NOMO-1 (cell line): ENCODE measurements at regions not wholly inside any gene's neighbourhood (a gene's known extent, or its start where the extent isn't known, plus 50 kb on each side); places are given as distances from the start of the nearest gene placed in this dataset.

Experiments
- DNase-seq, 2 experiments: peaks; one replicate each; lab custom pipeline; 2025; ENCODE audit not compliant: unreplicated experiment in 2 of 2; lab: John Stamatoyannopoulos, UW

DNA sequence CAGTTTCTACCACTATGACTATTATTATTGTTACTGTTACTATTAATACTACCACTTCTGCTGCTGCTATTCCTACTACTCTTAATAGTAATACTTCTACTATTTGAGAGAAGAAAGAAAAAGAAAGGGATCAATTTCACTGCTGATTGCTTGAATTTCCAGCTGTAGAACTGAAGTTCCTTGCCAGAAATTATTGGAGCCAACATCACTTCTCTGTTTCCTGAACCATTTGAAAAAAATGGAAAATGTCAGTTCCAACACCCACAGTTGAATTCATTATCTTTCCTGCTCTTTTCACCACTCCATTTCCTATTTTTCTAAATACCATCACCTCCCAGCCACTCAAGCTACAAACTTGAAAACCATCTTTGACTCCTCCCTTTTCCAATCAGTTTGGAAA, 54.1 kb upstream of the PIK3C2G start:
- no peak for DNase-seq

DNA sequence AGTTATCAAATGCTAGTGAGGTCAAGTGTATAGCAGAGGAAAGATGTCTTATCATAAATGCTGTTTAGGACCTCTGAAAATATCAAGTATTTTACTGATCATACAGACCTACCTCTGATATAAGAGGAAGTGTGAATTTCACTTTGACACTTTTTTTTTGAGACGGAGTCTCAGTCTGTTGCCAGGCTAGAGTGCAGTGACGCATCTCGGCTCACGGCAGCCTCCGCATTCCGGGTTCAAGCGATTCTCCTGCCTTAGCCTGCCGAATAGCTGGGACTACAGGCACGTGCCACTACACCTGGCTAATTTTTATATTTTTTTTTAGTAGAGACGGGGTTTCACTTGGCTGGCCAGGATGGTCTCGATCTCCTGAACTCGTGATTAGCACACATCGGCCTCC, 55.1 kb upstream of the PIK3C2G start:
- no peak for DNase-seq

DNA sequence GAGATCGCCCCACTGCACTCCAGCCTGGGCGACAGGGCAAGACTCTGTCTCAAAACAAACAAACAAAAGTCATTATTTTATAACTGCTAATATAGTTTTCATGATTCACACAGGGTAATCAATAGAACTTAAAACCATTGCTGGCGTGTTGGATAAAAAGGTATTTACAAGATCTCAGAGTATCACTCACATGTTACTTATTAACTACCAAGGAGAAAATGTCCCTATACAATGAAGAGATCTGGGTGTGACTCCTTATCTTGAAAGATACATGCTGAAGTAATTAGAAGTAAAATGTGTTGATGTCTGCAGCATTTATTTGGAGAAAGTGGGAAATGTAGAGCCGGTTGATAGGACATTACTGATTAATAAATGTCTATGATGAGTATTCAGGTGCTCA, 57.3 kb upstream of the PIK3C2G start:
- no peak for DNase-seq

DNA sequence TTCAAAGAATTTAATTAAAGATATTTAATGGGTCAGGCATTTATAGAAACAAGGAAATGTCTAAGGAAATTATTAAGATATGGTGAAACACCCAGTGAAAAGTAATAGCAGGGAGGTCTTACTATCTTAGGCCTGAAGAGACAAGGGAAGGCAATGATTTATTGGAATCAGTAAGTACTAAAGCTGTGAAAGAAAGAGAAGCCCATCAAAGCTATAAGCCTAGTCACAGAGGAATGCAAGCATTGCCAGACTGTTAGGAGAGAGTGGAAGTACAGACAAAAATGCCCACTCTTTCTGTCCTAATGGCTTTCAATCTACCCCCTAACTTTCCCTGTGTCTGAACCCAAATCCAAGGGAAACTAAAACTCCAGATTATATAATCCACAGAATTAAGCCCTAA, 69.2 kb upstream of the PIK3C2G start:
- no peak for DNase-seq

DNA sequence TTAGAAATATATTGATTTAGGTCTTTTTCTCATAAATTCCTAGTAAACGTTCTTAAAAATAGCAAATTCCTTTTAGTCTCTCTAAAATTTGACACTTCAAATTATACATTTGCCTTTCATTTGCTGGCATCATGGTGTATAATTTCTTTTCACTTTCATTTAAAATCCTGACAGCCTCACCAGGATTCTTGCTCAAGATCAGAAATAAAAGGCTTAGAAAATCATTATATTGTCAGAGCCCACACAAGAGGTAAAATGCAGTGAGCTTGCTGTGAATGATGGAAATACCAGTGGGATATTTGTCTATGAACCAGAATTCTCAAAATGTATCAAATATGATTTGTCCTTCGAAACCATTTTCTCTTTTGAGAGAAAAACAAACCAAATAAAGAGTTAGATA, 78.2 kb upstream of the PIK3C2G start:
- DNase-seq, result no peak

DNA sequence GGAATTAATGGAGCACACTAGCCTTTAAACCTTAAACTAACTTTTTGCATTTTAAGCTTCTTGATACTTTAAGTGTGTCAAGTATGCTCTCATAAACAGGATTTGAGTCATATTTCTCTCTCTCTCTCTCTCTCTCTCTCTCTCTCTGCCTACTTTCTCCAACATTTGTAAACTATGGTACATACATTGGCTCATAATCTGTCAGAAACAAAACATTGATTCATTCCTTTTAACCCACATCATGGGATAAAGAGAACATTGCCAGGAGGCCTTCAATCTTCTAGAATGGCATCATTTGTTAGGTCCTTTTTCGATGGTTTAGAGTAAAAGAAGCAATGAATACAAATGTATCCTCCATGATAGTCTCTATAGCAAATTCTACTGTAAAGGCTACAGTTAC, 81.6 kb upstream of the RERGL start:
- no peak for DNase-seq

DNA sequence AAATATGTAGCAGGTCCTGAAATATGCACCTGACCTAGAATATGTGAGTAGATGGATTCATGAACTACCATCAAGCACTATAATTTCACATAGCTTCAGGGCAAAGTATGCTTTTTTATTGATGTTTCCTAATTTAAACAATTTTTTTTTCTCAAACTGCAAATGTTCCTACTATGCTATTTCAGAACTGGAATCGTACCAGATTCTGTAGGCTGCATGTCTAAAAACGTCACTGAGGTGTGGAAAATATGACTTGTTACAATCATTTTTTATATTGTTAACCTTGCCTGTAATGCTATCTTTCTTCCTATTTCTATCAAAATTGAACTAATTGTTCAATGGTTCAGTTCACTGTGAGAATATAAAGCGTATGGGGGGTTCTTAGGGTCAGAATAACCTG, 78.0 kb upstream of the RERGL start:
- DNase-seq, result no peak

DNA sequence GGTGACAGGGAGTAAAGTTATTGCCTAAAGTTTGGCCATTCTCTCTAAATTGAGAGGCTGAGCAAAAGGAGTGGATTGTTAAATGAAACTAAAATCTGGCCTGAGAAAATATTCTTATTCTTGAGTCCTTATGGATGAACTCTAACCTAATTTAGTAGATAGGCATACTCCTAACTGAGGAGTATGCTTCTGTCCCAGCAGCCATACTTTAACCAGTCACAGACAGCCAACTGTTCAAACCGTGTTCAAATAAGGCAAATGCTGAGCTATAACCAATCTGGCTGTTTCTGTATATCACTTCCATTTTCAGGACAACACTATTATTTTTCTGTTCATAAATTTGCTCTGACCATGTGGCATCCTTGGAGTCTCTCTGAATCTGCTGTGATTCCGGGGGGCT, 75.9 kb upstream of the RERGL start:
- DNase-seq, result no peak

DNA sequence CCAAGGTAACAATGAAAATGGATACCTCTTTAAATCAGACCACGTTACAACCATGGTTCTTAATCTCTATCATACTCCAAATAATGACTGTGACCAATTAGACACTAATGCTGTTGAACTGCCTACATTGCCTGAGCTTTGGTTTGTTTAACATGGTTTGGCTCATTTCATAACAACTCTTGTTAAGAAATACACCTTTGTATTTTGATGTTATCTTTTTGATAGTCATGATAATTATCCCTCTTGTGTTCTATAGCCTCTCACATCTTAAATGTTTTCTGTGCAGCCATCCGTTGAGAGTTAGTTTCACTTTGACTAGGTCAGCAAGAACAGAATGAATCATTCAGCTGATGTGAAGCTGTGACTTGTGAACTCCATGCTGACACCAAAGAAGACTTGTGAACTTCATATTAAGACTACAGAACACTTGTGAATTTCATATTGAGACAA, 75.5 kb upstream of the RERGL start:
- peak in 1 of 2 experiments; percentile 35 for DNase-seq

DNA sequence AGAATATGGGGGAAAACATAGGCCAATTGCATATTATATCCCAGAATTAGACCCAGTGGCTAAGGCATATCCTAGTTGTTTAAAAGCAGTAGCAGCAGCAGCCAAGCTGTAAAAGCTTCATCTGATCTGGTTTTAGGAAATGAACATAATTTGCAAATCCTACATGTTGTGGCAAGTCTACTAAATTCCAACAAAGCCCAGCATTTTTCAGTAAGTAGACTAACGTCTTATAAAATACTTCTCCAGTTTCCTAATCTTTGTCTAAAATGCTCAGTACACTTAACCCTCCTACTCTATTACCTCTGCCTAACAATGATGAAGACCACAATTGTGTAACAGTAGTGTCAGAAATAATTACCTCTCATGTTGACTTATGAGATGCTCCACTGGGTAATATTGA, 70.9 kb upstream of the RERGL start:
- no peak for DNase-seq

DNA sequence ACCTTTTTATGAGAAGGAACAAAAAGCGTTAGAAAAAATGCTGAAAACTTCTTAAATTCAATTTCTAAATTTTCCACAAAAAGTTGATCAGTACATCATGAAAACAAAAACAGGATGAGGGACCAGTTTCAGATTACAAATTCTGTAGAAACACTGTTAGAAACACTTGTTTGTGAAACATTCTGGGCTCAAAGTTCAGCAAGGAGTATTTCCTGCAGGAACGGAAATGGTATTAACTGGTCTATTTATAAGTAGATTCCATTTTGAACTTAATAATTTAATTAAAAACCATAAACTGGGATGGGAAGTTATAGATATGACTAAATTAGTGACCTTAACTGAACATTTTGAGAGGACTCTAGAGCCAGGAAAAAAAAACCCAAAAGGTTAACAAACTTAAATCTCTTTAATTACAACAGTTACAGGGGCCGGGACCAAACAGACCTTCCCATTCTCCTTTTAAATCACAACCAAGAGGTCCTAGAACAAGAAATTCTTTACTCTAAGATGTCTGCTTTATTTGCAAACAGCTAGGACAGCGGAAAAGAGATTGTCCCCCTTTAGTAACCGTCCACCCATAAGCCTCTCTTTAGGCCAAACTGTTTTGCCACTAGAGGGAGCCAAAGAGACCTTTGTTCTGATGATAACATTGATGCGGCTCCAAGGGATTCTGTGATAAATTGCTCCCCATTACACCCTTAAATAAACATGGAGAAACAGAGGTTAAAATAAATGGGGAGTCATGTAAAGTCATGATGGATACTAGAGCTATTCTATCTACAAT, 69.0 kb upstream of the RERGL start:
- DNase-seq, result no peak

DNA sequence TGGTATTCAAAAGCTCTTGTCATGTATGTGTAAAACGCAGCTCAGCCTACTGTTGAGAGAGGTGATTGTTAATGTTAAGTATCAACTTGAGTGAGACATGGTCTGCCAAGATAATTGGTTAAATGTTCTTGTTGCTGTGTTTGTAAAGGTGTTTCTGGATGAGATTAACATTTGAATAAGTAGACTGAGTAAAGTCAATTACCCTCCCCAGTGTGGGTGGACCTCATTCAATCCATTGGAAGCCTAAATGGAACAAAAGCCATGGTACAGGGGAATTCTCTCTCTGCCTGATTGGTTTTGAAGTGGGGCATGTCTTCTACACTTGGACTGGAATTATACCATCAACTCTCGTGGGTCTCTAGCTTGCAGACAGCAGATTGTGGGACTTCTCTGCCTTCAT, 63.8 kb upstream of the RERGL start:
- no peak for DNase-seq

DNA sequence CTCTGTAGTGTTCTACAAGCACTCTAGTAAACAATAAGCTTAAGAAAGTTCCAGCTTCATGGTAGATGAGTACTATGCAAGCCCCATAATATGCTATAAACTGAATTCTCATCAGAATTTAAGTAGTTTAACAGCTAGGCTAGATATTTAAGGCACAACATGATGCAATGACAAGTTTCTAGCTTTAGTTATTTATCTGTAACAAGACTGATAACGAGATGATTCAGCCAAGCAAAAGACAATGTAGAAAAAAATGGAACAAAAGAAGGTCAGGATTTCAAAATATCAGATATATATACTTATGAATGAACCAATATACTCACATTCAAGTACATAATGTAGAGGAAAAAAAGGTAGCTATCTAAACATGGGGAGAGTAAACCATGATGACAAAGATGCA, 61.0 kb upstream of the RERGL start:
- no peak for DNase-seq

DNA sequence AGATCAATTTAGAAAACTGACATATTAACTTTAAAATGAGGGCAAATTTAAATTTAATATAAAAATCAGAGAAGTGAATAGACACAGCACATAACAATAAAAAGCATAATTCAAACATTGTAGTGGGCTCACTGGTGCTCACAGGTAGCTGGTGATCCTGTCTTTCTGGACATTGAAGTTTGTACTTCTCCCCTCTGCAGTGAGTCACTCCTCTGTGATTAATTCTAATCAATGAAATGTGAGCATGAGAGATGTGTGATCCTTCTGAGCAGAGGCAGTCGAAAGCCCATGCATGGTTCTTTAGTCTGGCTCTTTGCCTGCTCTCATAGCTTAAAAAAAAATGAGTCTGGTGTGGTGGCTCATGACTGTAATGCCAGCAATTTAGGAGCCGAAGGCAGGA, 59.0 kb upstream of the RERGL start:
- no peak for DNase-seq

DNA sequence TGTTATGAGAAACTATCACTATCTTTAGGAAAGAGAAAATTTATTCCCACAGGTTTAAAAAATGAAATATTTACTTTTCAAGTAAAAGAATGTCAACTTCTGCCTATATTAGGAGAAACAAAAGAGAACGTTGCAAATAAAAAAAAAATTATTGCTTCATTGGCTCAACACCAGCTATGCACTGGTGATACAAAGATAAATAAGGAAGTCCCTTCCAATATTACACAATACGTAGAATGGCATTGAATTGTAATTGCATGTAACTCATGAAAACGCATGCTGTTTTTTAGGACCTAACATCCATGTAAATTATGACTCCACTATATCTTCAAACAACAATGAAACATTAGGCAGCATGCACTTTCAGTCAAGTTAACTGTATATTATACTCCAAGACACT, 56.4 kb upstream of the RERGL start:
- DNase-seq, result peak; percentile 49 to 87

DNA sequence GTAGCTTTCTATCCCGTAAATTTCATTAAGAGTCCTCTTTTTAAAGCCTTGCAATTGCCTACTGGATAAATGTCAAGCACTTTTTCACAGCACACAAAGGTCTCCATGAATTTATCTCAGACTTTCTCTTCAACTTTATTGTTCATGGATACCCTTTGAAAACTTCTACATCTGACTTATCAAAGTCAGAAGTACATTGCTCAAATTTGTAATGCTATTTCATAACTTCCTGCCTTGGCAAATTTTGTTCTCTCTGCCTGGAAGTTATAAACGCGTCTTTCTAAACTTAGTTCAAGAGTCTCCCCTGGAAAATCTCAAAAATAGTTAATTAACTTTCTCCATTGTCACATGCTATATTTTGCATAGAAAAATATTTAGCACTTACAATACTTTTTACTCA, 55.9 kb upstream of the RERGL start:
- peak; percentile 62 to 86 for DNase-seq

DNA sequence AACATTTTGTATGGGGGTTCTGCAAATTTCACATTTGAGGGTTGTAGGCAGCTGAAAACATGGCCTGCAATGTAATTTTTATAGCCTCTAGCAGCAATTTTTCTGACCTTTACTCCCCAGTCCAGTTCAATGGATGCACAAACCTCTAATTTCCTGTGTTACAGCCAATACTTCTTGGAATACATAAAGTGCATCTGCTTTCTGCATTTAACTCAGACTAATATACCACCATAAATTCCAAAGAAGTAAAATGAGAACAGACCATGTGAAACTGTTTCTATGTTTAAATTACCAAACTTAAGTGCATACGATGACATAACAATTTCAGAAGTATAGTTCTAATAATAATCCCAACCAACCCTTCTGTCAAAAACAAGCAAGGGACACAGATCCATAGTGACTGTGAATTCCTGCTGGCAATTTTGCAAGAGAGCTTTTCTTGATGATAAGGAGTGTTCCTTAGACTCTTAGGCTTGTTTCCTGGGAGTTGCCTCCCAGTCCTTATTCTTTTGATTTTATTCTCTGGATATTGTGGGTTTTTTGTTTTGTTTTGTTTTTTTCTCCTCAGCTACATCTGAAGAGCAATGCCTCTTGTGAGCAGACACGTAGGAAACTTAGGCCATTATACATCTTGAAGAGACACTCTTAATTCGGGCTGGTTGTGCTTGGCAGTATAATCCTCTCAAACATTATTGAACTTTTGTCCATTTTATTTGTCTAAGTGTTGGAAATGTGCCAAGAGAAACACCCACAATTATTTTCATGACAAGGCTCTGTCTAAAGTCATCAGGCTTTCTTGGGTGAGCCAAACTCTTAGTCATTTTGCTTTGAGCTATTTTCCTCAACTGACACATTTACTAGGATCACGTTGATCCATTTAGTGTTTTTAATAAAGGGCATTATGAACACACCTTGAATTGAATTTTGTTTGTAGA, 51.3 kb upstream of the RERGL start:
- no peak for DNase-seq

DNA sequence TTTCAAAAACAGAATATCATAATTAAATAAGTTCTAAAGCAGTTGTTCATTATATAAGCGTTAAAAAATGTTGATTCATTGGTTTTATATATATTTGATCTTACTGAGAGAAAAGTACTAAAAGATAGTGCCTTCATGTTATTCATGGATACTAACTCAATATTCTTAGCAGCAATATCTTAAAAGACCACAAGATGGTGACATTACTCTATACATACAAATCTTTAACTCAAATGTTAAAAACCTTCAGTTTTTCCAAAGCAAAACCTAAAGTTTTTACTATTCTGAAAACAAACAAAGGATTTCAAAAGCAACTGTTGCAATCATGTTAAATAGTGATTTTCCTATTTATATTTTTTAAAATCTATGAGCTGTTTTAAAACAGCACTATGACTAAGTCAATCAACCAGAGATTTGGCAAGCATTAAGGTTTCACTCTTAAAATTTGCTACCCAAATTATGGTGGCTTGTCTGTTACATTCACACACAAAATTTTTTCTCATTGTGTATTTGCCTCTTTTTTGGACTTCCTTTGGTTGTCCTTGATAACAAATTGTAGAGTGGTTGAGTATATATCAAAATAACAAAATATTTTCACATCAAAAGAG, 50.1 kb upstream of the RERGL start:
- DNase-seq, result peak in 1 of 2 experiments; percentile 72
